ENCODE measurements at regions not wholly inside any gene's neighbourhood (a gene's known extent, or its start where the extent isn't known, plus 50 kb on each side); places are given as distances from the start of the nearest gene placed in this dataset.
A peak's percentile ranks its signal among the peaks of the same experiment; 100 is the strongest.

GRCh38 chr20:39523405-39523804 is 561.3 kb downstream of the DHX35 start:
- DNase-seq: no peak

DNA sequence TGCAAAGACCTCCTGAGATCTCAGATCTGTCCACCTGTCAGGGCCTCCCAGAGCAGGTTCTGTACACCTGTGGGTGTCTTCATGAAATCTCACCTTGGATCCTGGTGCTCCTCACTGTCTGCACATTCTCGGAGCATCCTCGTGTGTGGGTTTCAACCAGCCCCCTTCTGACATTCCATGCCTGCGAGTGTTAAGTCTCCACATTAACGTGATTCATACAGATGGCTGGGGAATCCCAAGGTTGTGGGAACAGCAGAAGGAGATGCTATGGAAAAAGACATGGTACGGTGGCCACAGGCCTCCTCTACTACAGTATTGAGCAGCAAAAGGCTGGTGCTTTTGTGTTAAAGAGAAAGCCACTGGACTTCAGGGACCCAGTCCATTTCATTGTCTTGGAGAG is 556.5 kb downstream of the DHX35 start:
- no peak for DNase-seq

GRCh38 chr20:39516964-39517363 is 554.8 kb downstream of the DHX35 start:
- DNase-seq: no peak

- DNase-seq: no peak
These were observed 542.6 kb downstream of the DHX35 start for GRCh38 chr20:39504710-39505094.

GRCh38 chr20:39503902-39504709 is 542.0 kb downstream of the DHX35 start:
- no peak for DNase-seq

GRCh38 chr20:39492223-39492797 is 530.2 kb downstream of the DHX35 start:
- DNase-seq: no peak

GRCh38 chr20:39491711-39492110 is 529.6 kb downstream of the DHX35 start:
- no peak for DNase-seq

DNA sequence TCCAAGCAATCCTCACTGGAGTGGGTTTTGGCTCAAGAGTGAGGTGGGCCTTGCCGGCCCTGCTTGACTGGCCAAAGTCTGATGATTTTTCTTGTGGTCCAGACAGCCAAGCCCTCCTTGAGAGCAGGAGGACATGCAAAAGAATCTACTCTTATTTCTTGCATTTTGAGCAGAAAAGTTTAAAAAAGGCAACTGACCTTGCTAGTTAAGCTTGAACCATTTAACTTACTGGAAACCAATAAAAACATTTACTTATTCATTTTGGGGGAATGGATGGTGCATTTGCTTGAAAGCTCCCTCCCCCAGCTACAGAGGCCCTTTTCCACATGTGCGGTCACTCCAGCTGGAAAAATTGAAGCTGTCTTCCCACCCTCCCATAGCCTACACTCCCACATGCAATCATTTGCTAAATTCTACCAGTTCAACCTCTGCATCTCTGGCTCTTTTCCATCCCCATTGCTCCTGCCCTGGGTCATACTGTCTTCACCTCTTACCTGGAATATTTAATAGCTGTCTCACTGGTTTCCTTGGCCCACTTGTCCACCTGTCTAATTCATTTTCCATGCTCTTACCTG is 527.9 kb downstream of the DHX35 start:
- no peak for DNase-seq

DNA sequence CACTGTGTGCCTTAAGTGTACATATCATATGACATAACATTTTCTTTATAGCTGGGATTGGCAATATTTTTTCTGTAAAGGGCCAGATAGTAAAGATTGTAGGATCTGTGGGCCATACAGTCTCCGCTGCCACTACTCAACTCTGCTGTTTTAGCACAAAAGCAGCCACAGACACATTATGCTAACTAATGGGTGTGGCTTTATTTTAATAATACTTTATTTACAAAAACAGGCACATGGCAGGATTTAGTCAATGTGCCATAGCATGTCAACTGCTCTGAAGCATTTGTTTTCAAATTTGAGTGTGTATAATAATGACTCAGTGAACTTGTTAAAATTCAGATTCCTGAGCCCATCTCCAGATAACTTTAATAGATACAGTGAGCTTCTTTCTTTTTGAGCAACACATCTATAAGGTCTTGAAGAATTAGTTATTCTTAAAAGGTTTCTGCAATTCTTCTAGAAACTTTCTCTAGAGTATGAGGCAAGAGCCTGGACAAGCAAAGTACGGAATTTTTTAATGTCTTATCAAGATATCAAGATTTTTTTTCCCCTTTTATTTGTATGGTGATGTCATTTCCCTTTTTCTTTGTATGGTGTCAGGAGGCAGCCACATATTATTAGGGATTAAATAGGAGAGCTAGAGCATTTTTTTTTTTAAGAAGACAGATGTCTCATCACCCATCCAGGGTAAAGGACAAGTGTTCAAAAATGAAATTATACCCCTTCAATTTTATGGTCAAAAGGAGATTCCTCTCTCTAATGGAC is 518.3 kb downstream of the DHX35 start:
- DNase-seq: no peak

DNA sequence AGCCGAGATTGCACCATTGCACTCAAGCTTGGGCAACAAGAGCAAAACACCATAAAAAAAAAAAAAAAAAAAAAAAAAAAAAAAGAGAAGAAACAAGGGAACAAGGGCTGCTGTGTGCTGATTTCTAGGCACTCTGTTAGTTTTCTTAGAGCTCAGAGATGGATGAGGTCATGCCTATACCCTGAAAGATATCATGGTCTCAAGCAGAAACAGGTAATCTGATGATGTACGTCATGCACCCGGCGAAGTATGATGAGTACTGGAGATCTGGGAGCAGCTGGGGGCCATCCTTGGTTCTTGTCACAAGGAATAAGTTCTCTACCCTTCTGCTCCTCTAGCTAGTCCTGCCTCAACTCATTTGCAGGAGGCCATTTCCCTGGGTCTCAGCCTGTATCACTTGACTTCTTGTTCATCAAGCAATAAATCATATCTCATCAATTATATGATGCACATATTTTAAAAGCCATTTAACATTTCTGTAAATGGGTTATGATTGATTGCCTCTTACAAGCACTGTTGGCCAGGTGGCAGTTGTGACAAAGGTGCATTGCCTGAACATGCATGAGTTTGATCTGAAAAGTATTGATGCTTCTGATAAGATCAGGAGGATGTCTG is 517.2 kb downstream of the DHX35 start:
- DNase-seq: no peak

DNA sequence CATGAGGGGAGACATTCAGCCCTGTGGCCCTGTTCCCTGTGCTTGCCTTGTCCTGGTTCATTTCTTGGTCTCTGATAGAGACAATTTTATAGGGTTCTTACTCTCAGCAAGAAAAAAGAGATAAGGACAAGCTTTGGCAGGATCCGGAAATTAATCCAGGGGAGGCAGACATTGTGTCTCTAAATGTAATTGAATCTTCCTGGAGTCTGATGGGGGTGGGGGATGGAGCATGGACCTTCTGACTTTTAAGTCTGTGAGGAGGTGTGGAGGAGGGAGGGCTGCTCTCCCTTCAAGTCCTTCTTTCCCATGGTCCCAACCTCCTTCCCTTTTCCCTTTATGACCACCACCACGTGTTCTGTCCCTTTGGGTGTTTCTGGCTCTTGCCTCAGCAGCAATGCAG is 512.7 kb downstream of the DHX35 start:
- no peak for DNase-seq

DNA sequence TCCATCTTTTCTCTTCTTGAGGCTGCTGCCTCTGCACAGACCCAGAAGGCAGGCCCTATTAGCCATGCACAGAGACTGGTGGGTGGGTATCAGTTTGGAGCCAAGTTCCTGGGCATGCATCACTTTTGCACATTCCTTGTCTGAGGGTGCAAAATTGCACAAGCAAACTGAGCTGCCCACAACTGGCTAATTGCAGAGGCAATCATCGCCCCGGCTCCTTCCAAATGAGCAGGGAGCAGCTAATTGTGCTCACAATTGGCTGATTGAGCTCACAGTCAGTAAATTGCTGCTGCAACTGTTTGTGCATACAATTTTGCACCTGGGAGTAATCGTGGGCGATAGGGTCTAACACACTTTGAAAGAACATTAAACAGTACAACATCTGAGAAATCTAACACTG is 511.4 kb downstream of the DHX35 start:
- DNase-seq: no peak

GRCh38 chr20:39468703-39469102 is 506.6 kb downstream of the DHX35 start:
- no peak for DNase-seq

- DNase-seq: no peak
These were observed 502.1 kb downstream of the DHX35 start for GRCh38 chr20:39464238-39464637.

DNA sequence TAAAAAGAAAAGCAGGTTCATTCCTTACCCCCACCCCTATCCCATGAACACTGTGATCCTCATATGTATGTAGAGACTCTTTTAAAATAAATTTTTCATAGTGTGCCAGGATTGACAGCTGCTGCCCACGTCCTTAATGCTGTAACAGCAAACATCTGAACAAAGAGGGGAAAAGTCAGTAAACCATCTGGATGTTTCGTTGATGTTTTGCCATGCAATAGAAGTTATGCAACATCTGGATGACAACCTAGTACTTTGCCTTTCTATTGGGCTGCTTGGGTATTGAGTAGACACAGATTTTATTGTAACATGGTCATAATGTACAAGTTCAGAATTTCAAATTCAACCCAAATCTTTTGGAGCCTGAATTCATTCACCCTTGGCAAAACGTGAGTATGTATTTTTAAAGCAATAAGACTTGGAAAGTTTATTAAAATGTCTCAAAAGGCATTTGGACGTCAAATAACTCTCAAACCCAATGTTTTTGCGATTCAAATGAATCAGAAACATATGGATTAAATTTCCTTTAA is 500.3 kb downstream of the DHX35 start:
- DNase-seq: no peak

GRCh38 chr20:39458452-39458851 is 496.3 kb downstream of the DHX35 start:
- DNase-seq: no peak

- DNase-seq: peak in 26 of 56 donors; percentile 0 to 60 (median 18)
These were observed 491.7 kb downstream of the DHX35 start for GRCh38 chr20:39453890-39454289.

- no peak for DNase-seq
These were observed 490.6 kb downstream of the DHX35 start for GRCh38 chr20:39452583-39453340.

DNA sequence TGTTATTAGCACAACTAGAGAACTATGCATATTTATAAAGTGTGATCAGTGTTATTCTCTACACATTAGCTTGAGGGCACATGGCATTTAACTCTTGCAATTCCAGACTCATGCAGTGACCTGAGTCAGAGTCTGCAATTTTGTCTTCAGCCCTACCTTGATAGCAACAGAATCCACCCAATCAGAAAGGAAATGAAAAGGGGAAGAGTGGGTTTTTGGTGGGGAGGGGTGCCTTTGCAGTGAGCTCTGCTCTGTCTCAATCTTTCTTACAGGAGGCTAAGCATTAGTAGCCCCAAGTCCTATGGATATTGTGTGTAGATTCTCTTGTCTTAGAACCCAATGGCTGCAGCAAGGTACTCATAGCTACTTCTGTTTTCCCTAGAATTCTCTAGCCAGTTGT is 489.2 kb downstream of the DHX35 start:
- DNase-seq: no peak

- DNase-seq: no peak
These were observed 484.3 kb downstream of the DHX35 start for GRCh38 chr20:39446397-39446796.

GRCh38 chr20:39445095-39445494 is 483.0 kb downstream of the DHX35 start:
- DNase-seq: no peak

Measured in nucleus accumbens (tissue), 56 donors.